ENCODE measurements at regions not wholly inside any gene's neighbourhood (a gene's known extent, or its start where the extent isn't known, plus 50 kb on each side); places are given as distances from the start of the nearest gene placed in this dataset.

GRCh38 chr2:47260971-47261370 lies 84.7 kb upstream of the CALM2 start:
- TF ChIP-seq, protein P1, sequence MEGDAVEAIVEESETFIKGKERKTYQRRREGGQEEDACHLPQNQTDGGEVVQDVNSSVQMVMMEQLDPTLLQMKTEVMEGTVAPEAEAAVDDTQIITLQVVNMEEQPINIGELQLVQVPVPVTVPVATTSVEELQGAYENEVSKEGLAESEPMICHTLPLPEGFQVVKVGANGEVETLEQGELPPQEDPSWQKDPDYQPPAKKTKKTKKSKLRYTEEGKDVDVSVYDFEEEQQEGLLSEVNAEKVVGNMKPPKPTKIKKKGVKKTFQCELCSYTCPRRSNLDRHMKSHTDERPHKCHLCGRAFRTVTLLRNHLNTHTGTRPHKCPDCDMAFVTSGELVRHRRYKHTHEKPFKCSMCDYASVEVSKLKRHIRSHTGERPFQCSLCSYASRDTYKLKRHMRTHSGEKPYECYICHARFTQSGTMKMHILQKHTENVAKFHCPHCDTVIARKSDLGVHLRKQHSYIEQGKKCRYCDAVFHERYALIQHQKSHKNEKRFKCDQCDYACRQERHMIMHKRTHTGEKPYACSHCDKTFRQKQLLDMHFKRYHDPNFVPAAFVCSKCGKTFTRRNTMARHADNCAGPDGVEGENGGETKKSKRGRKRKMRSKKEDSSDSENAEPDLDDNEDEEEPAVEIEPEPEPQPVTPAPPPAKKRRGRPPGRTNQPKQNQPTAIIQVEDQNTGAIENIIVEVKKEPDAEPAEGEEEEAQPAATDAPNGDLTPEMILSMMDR (IDR thresholded peaks at IDR 0.05), result no peak
- TF ChIP-seq REST (IDR thresholded peaks at IDR 0.05; ENCODE audit: insufficient read depth in 1 of 2, low read depth in 2 of 2, low read length in 1 of 2), result no peak

Measured in Panc1 (cell line).